ENCODE measurements at regions not wholly inside any gene's neighbourhood (a gene's known extent, or its start where the extent isn't known, plus 50 kb on each side); places are given as distances from the start of the nearest gene placed in this dataset.

GRCh38 chr4:187354740-187355139 lies 631.1 kb upstream of the FAT1 start:
- TF ChIP-seq CTCF (IDR thresholded peaks at IDR 0.05; ENCODE audit: insufficient read depth, low read depth, low read length, missing control alignments) = no peak
- peak; percentile 89 for DNase-seq (ENCODE audit: low read depth)
- no peak overlapping the region for H3K4me3 ChIP-seq (ENCODE audit: low read length)

- no peak for TF ChIP-seq CTCF (IDR thresholded peaks at IDR 0.05; ENCODE audit: insufficient read depth, low read depth, low read length, missing control alignments)
- DNase-seq (ENCODE audit: low read depth) = no peak
- H3K4me3 ChIP-seq (ENCODE audit: low read length) = no peak overlapping the region
Observed at GRCh38 chr4:187357045-187357643, 633.5 kb upstream of the FAT1 start.

GRCh38 chr4:187357821-187358220 lies 634.2 kb upstream of the FAT1 start:
- DNase-seq (ENCODE audit: low read depth) = no peak
- no peak overlapping the region for H3K4me3 ChIP-seq (ENCODE audit: low read length)
- TF ChIP-seq CTCF (IDR thresholded peaks at IDR 0.05; ENCODE audit: insufficient read depth, low read depth, low read length, missing control alignments) = no peak

GRCh38 chr4:187362937-187363857 lies 632.4 kb upstream of the ZFP42 start:
- no peak overlapping the region for H3K4me3 ChIP-seq (ENCODE audit: low read length)
- TF ChIP-seq CTCF (IDR thresholded peaks at IDR 0.05; ENCODE audit: insufficient read depth, low read depth, low read length, missing control alignments) = no peak
- no peak for DNase-seq (ENCODE audit: low read depth)

GRCh38 chr4:187364401-187364800 lies 631.2 kb upstream of the ZFP42 start:
- H3K4me3 ChIP-seq (ENCODE audit: low read length) = no peak overlapping the region
- no peak for DNase-seq (ENCODE audit: low read depth)
- TF ChIP-seq CTCF (IDR thresholded peaks at IDR 0.05; ENCODE audit: insufficient read depth, low read depth, low read length, missing control alignments) = no peak

- DNase-seq (ENCODE audit: low read depth) = no peak
- no peak for TF ChIP-seq CTCF (IDR thresholded peaks at IDR 0.05; ENCODE audit: insufficient read depth, low read depth, low read length, missing control alignments)
- H3K4me3 ChIP-seq (ENCODE audit: low read length) = no peak overlapping the region
Observed at GRCh38 chr4:187364851-187365250, 630.7 kb upstream of the ZFP42 start.
